ENCODE measurements at regions not wholly inside any gene's neighbourhood (a gene's known extent, or its start where the extent isn't known, plus 50 kb on each side); places are given as distances from the start of the nearest gene placed in this dataset.
"Not testable (repeated sequence)": the region's sequence is repeated elsewhere in the genome, so short reads cannot be mapped to it uniquely, and the experiment has no call there.

DNA sequence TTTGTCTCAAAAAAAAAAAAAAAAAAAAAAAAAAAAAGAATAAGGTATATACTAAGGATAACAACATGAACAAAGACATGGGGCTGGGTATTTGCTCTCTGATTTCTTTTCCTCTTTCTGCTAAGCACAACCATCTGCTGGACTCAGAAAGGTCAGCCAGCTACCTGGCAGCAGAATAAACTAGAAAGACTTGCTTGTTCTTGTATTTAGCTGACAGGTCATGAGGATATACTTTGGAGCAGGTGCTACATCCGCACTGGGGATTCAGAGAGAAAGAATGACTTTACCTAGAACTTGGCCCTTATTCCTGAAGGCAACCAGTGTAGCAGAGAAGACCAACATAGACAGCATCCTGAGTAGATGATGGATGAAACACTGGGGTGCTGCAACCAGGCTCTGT lies 550.5 kb downstream of the NTRK3 start:
- Mint-ChIP-seq H3K9me3 (peaks cover 0 to 8% of the 10 kb centered on the region in 2 donors), H3K36me3 (ENCODE audit: insufficient read depth) (no peaks in the 10 kb centered on the region), H3K27me3 (peaks cover 13 to 36% of the 10 kb centered on the region in 2 donors), H3K4me1 (ENCODE audit: low read depth in 2 of 2) (no peaks in the 10 kb centered on the region), H3K27ac (no peak overlapping the region), H3K4me3 (no peak overlapping the region)
- ATAC-seq (replicated peaks) (no peak), DNase-seq (no peak)

DNA sequence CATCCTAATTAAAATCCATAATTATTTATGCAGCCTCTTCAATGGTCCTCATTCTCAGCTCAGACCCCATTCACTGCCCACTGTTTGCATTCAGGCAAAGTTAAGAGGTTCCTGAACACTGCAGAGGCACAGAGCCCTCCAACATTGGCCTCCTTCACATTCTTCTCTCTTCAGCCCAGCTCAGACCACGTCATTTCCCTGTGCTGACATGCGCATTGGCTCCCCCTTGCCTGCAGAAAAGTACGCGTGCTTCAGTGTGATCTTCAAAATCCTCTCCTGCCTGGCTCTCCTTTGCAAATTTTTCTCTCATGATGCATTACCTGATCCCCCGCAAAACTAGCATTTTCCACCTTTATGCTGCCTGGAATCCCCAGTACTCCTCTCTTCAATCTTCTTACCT lies 552.3 kb downstream of the NTRK3 start:
- H3K4me3 Mint-ChIP-seq = no peak overlapping the region
- DNase-seq (no peak), ATAC-seq (replicated peaks) (no peak)
- H3K9me3 Mint-ChIP-seq = peaks cover 0 to 8% of the 10 kb centered on the region in 2 donors
- no peaks in the 10 kb centered on the region for H3K36me3 Mint-ChIP-seq (ENCODE audit: insufficient read depth)
- no peak overlapping the region for H3K27ac Mint-ChIP-seq
- H3K27me3 Mint-ChIP-seq = peaks cover 13 to 37% of the 10 kb centered on the region in 2 donors
- no peaks in the 10 kb centered on the region for H3K4me1 Mint-ChIP-seq (ENCODE audit: low read depth in 2 of 2)

DNA sequence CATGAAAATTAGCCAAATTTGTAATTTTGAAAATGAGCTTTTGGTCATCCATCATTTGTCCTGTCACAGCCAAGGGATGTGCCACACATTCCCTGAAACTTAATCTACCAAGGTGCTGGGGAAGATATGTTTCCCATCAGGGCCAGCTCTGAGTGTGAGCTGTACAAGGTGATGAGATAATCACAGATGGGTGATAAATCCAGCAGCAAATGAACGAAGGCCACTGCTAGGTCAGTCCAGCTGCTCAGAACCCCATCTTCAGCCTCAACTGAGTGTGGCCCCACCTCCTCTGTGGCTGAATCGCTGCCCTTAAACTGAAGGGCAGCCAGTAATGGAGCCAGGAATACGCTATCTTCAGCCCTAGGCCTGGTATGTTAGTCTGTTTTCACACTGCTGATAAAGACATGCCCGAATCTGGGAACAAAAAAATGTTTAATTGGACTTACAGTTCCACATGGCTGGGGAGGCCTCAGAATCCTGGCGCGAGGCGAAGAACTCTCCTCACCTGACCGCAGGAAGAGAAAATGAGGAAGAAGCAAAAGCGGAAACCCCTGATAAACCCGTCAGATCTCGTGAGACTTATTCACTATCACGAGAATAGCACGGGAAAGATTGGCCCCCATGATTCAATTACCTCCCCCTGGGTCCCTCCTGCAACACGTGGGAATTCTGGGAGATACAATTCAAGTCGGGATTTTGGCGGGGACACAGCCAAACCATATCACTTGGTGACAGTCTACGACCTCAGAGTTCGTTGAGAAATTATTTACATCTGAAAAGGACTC lies 553.0 kb downstream of the NTRK3 start:
- H3K27me3 Mint-ChIP-seq = peaks cover 13 to 37% of the 10 kb centered on the region in 2 donors
- no peaks in the 10 kb centered on the region for H3K4me1 Mint-ChIP-seq (ENCODE audit: low read depth in 2 of 2)
- H3K4me3 Mint-ChIP-seq = no peak overlapping the region
- H3K9me3 Mint-ChIP-seq = peaks cover 0 to 5% of the 10 kb centered on the region in 2 donors
- no peak overlapping the region for H3K27ac Mint-ChIP-seq
- H3K36me3 Mint-ChIP-seq (ENCODE audit: insufficient read depth) = no peaks in the 10 kb centered on the region
- no peak for ATAC-seq (replicated peaks)
- DNase-seq = no peak

DNA sequence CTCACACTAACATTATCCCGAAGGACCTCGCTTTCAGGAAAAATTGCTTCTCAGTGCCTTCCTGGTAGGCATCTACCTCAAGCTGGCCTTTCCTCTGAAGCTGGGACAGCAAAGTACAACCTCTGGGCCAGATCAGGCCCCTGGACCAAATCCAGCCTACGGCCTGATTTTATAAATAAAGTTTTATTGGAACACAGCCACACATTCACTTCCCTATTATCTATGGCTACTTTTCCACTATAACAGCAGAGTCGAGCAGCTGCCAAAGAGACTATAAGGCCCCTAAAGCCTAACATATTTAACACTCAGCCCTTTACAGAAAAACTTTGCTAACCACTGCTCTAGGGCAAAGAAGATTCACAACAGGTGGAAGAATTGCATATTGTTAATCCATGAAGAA lies 554.3 kb downstream of the NTRK3 start:
- peaks cover 13 to 37% of the 10 kb centered on the region in 2 donors for H3K27me3 Mint-ChIP-seq
- H3K9me3 Mint-ChIP-seq = peaks cover 0 to 5% of the 10 kb centered on the region in 2 donors
- no peak overlapping the region for H3K27ac Mint-ChIP-seq
- no peak for ATAC-seq (replicated peaks)
- H3K4me1 Mint-ChIP-seq (ENCODE audit: low read depth in 2 of 2) = no peaks in the 10 kb centered on the region
- DNase-seq = no peak
- H3K4me3 Mint-ChIP-seq = no peak overlapping the region
- no peaks in the 10 kb centered on the region for H3K36me3 Mint-ChIP-seq (ENCODE audit: insufficient read depth)

DNA sequence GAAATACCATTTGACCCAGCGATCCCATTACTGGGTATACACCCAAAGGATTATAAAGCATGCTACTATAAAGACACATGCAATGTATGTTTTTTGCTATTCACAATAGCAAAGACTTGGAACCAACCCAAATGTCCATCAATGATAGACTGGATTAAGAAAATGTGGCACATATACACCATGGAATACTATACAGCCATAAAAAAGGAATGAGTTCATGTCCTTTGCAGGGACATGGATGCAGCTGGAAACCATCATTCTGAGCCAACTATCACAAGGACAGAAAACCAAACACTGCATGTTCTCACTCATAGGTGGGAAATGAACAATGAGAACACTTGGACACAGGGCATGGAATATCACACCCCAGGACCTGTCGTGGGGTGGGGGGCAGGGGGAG lies 558.1 kb downstream of the NTRK3 start:
- not testable (repeated sequence) for H3K36me3 Mint-ChIP-seq (ENCODE audit: insufficient read depth); H3K9me3 Mint-ChIP-seq; H3K27ac Mint-ChIP-seq; DNase-seq; H3K4me1 Mint-ChIP-seq (ENCODE audit: low read depth in 2 of 2); ATAC-seq (replicated peaks); H3K4me3 Mint-ChIP-seq
- H3K27me3 Mint-ChIP-seq = peaks cover 0 to 26% of the 10 kb centered on the region in 2 donors

DNA sequence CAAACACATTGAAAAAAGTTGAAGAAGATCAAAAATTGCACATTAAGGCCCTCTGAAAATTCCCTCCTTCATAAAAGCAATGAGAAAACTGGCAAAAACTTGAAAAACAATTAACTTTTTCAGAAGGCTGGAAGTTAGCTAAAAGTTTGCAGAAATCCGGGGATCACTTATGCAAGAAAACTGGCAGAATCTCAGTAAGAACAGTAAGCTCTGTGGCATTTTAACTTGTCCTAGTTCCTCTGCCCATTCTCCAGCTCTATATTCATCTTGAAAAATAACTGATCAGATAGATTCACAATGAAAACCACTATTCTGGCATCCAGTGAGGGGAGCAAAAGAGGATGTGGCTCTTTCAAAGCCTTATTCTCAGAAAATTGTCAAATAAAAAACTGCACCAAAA lies 566.8 kb downstream of the NTRK3 start:
- DNase-seq = no peak
- ATAC-seq (replicated peaks) = no peak
- H3K27ac Mint-ChIP-seq = no peak overlapping the region
- H3K4me1 Mint-ChIP-seq (ENCODE audit: low read depth in 2 of 2) = no peaks in the 10 kb centered on the region
- peaks cover 0 to 4% of the 10 kb centered on the region in 2 donors for H3K27me3 Mint-ChIP-seq
- peaks cover 1 to 2% of the 10 kb centered on the region in 2 donors for H3K9me3 Mint-ChIP-seq
- no peaks in the 10 kb centered on the region for H3K36me3 Mint-ChIP-seq (ENCODE audit: insufficient read depth)
- H3K4me3 Mint-ChIP-seq = no peak overlapping the region

DNA sequence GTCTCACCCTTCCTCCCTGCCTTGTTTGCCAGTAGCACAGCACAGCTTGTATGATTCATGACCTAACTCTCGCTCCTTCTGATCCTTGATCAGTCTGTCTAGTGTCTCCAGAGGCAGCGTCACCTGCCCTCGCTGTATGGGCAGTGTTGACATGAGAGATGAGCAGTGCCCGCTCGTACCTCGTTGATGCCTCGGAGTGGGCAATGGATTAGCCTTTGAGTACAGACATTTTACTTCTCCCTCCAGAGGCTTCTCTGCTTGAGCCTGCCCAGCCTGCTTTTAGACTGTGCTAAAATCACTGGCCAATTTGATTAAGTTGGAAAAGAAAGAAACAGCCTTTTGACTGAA lies 569.0 kb downstream of the NTRK3 start:
- DNase-seq (no peak), ATAC-seq (replicated peaks) (no peak)
- Mint-ChIP-seq H3K27me3 (no peaks in the 10 kb centered on the region), H3K4me1 (ENCODE audit: low read depth in 2 of 2) (no peaks in the 10 kb centered on the region), H3K27ac (no peak overlapping the region), H3K36me3 (ENCODE audit: insufficient read depth) (no peaks in the 10 kb centered on the region), H3K4me3 (no peak overlapping the region), H3K9me3 (peaks cover 0 to 1% of the 10 kb centered on the region in 2 donors)

DNA sequence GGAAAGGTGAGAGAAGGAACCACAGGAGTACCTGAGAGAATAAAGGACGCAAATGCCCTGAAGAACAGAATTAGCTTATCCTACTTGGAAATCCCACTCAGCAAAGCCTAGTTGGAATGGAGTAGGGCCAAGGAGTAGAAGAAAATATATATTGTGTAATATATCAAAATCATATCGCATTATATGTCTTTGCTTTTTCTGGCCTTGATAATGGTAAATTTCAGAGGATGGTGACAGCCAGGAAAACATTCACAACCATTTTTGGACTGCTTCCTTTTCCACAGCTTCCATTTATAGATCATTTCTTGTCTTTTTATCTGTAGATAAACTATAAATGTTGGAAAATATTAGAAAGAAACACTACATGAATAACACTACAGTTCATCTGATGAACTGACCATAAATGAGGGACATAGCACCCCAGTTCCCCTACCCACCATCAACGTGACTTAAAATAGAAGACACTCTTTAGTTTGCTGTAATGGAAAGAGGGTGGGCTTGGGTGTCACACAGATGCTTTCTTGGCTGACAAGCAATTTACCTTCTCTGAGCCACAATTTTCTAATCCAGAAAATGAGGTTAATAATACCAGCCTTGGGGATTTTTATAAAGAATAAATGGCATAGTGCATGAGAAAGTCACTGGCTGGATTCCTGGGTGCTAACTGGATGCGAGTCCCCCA lies 569.6 kb downstream of the NTRK3 start:
- H3K9me3 Mint-ChIP-seq = peaks cover 0 to 1% of the 10 kb centered on the region in 2 donors
- H3K4me1 Mint-ChIP-seq (ENCODE audit: low read depth in 2 of 2) = no peaks in the 10 kb centered on the region
- H3K36me3 Mint-ChIP-seq (ENCODE audit: insufficient read depth) = no peaks in the 10 kb centered on the region
- no peak overlapping the region for H3K27ac Mint-ChIP-seq
- ATAC-seq (replicated peaks) (no peak), DNase-seq (no peak)
- no peak overlapping the region for H3K4me3 Mint-ChIP-seq
- H3K27me3 Mint-ChIP-seq = no peaks in the 10 kb centered on the region

DNA sequence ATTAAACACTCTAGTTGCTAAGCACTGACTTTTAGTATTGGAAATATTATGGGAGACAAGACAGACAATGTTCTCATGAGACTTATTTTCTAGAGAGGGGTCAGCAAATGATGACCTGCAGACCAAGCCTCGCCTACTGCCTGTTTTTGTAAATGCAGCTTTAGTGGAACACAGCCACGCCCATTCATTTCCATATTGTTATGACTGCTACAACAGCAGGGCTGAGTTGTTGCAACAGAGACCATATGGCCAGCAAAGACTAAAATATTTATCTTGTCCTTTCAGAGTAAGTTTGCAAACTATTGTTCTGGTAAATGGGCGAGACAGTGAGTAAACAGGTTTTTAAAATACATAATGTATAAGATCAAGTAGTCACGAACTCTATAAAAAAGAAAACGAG lies 570.2 kb downstream of the NTRK3 start:
- Mint-ChIP-seq H3K36me3 (ENCODE audit: insufficient read depth) (no peaks in the 10 kb centered on the region), H3K4me3 (no peak overlapping the region), H3K27me3 (no peaks in the 10 kb centered on the region), H3K9me3 (peaks cover 0 to 1% of the 10 kb centered on the region in 2 donors), H3K27ac (no peak overlapping the region), H3K4me1 (ENCODE audit: low read depth in 2 of 2) (no peaks in the 10 kb centered on the region)
- ATAC-seq (replicated peaks) (no peak), DNase-seq (no peak)

DNA sequence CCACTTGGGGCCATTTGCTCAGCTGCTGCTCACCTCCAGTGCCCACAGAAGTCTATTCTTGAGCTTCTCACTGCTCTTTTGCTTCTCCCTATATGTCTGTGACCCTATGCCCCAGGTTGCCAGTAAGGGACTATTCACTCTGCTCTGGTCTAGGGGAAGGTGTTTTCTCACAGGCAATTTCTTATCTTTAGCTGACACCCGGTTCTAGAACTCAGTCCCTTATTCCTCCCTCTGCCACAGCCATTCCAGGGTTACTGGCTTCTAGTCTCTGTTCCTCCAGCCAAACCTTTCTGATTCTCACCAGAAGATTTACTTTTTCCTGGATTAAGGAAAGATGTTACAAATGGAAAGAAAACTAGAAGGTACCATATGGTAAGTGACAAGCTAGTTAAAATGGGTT lies 574.0 kb downstream of the NTRK3 start:
- no peak overlapping the region for H3K4me3 Mint-ChIP-seq
- ATAC-seq (replicated peaks) = no peak
- no peaks in the 10 kb centered on the region for H3K36me3 Mint-ChIP-seq (ENCODE audit: insufficient read depth)
- no peaks in the 10 kb centered on the region for H3K4me1 Mint-ChIP-seq (ENCODE audit: low read depth in 2 of 2)
- no peaks in the 10 kb centered on the region for H3K27me3 Mint-ChIP-seq
- H3K27ac Mint-ChIP-seq = no peak overlapping the region
- H3K9me3 Mint-ChIP-seq = peaks cover 1 to 4% of the 10 kb centered on the region in 2 donors
- DNase-seq = no peak

DNA sequence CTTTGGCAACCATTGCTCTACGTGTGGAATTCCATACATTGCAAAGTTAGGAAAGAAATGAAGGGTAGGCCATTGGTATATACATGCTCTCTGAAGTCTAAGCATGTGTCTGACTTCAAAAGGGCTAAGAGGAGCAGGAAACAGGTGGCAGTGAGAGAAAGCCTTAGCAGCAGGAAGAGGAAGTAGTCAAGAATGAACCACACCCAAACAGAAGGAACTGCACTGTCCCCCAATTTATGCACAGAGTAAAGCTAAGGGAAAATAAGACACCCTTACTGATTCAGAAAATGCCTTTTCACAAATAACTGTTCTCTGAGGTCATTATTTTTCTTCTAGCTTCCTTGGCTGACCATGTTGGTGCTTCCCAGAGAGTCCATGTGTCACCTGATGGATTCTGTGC lies 575.4 kb downstream of the NTRK3 start:
- ATAC-seq (replicated peaks) (no peak), DNase-seq (no peak)
- H3K4me3 Mint-ChIP-seq = no peak overlapping the region
- no peaks in the 10 kb centered on the region for H3K36me3 Mint-ChIP-seq (ENCODE audit: insufficient read depth)
- no peaks in the 10 kb centered on the region for H3K27me3 Mint-ChIP-seq
- H3K4me1 Mint-ChIP-seq (ENCODE audit: low read depth in 2 of 2) = no peaks in the 10 kb centered on the region
- H3K9me3 Mint-ChIP-seq = peaks cover 4 to 8% of the 10 kb centered on the region in 2 donors
- H3K27ac Mint-ChIP-seq = no peak overlapping the region

DNA sequence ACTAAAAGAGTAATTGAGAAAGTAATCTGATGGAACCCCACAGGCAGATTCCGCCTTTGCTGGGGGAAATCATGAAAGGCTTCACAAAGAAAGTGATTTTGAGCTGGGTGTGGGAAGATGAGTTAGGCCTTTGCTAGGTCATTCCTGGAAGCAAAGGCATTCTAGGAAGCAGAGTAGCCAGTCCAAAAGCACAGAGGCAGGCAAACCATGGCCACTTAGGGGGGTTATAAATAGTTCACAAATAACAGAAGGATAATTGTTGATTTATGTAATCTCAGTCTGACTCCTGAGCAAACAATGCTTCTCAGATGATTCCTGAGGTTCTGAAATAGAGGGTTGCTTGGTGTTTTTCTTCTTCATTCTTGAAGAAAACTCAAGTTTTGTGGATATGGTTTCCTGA lies 576.3 kb downstream of the NTRK3 start:
- no peaks in the 10 kb centered on the region for H3K27me3 Mint-ChIP-seq
- no peak overlapping the region for H3K4me3 Mint-ChIP-seq
- peaks cover 6 to 8% of the 10 kb centered on the region in 2 donors for H3K9me3 Mint-ChIP-seq
- no peaks in the 10 kb centered on the region for H3K4me1 Mint-ChIP-seq (ENCODE audit: low read depth in 2 of 2)
- no peak for ATAC-seq (replicated peaks)
- DNase-seq = no peak
- H3K27ac Mint-ChIP-seq = no peak overlapping the region
- no peaks in the 10 kb centered on the region for H3K36me3 Mint-ChIP-seq (ENCODE audit: insufficient read depth)

DNA sequence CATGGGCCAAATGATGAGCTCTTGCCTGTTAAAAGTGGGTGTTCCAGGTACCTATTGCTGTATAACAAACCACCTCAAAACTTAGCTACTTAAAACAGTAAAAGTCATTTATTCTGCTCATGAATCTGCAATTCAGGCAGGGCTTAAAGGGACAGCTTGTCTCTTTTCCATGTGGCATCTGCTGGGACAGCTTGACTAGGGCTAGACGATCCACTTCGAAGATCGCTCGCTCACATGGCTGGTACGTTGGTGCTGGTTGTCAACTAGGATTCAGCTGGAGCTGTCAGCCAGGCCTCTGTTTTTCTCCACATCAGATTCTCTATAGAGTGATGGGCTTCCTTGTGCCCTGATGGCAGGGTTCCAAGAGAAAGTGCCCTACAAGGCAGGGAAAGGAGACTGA lies 581.3 kb downstream of the NTRK3 start:
- ATAC-seq (replicated peaks) = no peak

More for the DNA sequence above, 581.3 kb downstream of the NTRK3 start:
- H3K9me3 Mint-ChIP-seq = peaks cover 11 to 29% of the 10 kb centered on the region in 2 donors
- H3K27ac Mint-ChIP-seq = no peak overlapping the region
- peaks cover 2% of the 10 kb centered on the region for H3K36me3 Mint-ChIP-seq (ENCODE audit: insufficient read depth)
- no peaks in the 10 kb centered on the region for H3K4me1 Mint-ChIP-seq (ENCODE audit: low read depth in 2 of 2)
- H3K4me3 Mint-ChIP-seq = no peak overlapping the region
- no peak for DNase-seq
- peaks cover 0 to 27% of the 10 kb centered on the region in 2 donors for H3K27me3 Mint-ChIP-seq

Measured in effector memory CD8-positive, alpha-beta T cell (primary cell).